K562 (cell line): ENCODE measurements at regions not wholly inside any gene's neighbourhood (a gene's known extent, or its start where the extent isn't known, plus 50 kb on each side); places are given as distances from the start of the nearest gene placed in this dataset.

Experiments
- EP300 ChIP-seq: IDR thresholded peaks from 2 replicates; pipeline ENCODE4 v1.6.1; 2012; ENCODE audit warnings: low read length, improper control_type of control experiment
- FOXK2 ChIP-seq, 2 experiments: fragments of 450-650 bp; IDR thresholded peaks in 1 of 2; conservative IDR thresholded peaks in 1 of 2; 2 replicates each; pipeline ENCODE4 v1.6.1; 2016; ENCODE audit warnings: low read depth in 2 of 2, mild to moderate bottlenecking in 1 of 2
- FOXM1 ChIP-seq, 2 experiments: fragments of 450-650 bp in 1 of 2; sonication (generic) in 1 of 2; formaldehyde crosslinking in 1 of 2; IDR thresholded peaks; 2 replicates each; pipeline versions ENCODE4 v1.6.1 to v1.9.0; 2017 to 2022; ENCODE audit warnings: low read depth in 2 of 2, mild to moderate bottlenecking in 2 of 2, missing genetic modification reagents in 1 of 2, moderate library complexity in 1 of 2
- HDAC2 ChIP-seq: fragments of 450-650 bp; IDR thresholded peaks from 2 replicates; pipeline ENCODE4 v1.6.1; 2016; ENCODE audit warnings: mild to moderate bottlenecking
- POLR3A ChIP-seq: IDR thresholded peaks from 2 replicates; pipeline ENCODE4 v1.6.1; 2011; ENCODE audit warnings: borderline replicate concordance, mild to moderate bottlenecking, moderate library complexity; ENCODE audit not compliant: insufficient read length, insufficient read depth; ENCODE audit errors: extremely low read depth
- YBX1 ChIP-seq: fragments of 450-650 bp; IDR thresholded peaks from 2 replicates; pipeline ENCODE4 v1.7.1; 2016; ENCODE audit warnings: mild to moderate bottlenecking
- ZBTB17 ChIP-seq: fragments of 450-650 bp; formaldehyde crosslinking; IDR thresholded peaks from 2 replicates; pipeline ENCODE4 v1.4.0; 2020; ENCODE audit warnings: mild to moderate bottlenecking
- ZNF696 ChIP-seq: fragments of 250-450 bp; sonication (Bioruptor Pico); conservative IDR thresholded peaks from 2 replicates; pipeline ENCODE4 v1.4.0; 2020; ENCODE audit warnings: mild to moderate bottlenecking, moderate library complexity
- TF ChIP-seq, protein P1 (sequence below): fragments of 200-800 bp; sonication (Bioruptor generic); IDR thresholded peaks from 2 replicates; pipeline ENCODE4 v1.6.1; 2016; ENCODE audit warnings: missing genetic modification characterization, missing compliant biosample characterization
- TF ChIP-seq, protein P2 (sequence below): sonication (generic); formaldehyde crosslinking; IDR thresholded peaks from 2 replicates; pipeline ENCODE4 v1.8.0; 2022; ENCODE audit warnings: mild to moderate bottlenecking, missing genetic modification reagents
- TF ChIP-seq, protein P3 (sequence below), 3 experiments: IDR thresholded peaks in 2 of 3; conservative IDR thresholded peaks in 1 of 3; 2 replicates each; pipeline ENCODE4 v1.5.1; 2011 to 2012; ENCODE audit warnings: low read length in 3 of 3, mild to moderate bottlenecking in 3 of 3, control low read depth in 2 of 3, improper control_type of control experiment in 1 of 3, inconsistent platforms in 1 of 3, low read depth in 1 of 3, mixed read lengths in 1 of 3, moderate library complexity in 1 of 3; ENCODE audit not compliant: insufficient read depth in 2 of 3

DNA sequence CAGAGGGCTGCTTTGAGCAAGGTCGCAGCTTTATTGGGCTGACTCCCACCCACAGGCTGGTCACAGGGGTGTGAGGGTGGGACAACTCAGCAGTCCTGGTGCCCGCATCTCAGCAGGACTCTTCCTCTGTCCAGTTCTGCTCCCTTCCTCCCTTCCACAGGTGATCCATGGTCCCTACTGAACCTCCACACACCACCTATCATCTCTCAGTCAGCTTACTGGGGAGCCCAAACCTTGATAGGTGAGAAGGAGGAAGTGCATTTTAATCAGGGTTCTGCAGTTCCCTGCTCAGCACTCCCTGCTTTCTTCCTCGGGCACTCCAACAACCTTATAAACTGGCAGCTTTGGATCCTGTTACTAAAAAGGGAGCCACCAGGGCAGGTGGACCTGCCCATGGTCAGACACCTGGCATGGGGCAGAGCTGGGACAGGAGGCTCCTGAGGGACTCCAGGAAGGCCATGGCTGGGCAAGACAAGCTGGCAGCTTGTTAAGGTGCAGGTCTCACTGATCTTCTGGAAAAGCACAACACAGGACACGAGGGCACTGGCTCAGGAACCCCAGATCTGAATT is 664.6 kb downstream of the BCL11B start:
- TF ChIP-seq, protein P1, sequence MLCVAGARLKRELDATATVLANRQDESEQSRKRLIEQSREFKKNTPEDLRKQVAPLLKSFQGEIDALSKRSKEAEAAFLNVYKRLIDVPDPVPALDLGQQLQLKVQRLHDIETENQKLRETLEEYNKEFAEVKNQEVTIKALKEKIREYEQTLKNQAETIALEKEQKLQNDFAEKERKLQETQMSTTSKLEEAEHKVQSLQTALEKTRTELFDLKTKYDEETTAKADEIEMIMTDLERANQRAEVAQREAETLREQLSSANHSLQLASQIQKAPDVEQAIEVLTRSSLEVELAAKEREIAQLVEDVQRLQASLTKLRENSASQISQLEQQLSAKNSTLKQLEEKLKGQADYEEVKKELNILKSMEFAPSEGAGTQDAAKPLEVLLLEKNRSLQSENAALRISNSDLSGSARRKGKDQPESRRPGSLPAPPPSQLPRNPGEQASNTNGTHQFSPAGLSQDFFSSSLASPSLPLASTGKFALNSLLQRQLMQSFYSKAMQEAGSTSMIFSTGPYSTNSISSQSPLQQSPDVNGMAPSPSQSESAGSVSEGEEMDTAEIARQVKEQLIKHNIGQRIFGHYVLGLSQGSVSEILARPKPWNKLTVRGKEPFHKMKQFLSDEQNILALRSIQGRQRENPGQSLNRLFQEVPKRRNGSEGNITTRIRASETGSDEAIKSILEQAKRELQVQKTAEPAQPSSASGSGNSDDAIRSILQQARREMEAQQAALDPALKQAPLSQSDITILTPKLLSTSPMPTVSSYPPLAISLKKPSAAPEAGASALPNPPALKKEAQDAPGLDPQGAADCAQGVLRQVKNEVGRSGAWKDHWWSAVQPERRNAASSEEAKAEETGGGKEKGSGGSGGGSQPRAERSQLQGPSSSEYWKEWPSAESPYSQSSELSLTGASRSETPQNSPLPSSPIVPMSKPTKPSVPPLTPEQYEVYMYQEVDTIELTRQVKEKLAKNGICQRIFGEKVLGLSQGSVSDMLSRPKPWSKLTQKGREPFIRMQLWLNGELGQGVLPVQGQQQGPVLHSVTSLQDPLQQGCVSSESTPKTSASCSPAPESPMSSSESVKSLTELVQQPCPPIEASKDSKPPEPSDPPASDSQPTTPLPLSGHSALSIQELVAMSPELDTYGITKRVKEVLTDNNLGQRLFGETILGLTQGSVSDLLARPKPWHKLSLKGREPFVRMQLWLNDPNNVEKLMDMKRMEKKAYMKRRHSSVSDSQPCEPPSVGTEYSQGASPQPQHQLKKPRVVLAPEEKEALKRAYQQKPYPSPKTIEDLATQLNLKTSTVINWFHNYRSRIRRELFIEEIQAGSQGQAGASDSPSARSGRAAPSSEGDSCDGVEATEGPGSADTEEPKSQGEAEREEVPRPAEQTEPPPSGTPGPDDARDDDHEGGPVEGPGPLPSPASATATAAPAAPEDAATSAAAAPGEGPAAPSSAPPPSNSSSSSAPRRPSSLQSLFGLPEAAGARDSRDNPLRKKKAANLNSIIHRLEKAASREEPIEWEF (CRISPR knock-in tag) = no peak
- no peak for TF ChIP-seq FOXM1 (IDR thresholded peaks at IDR 0.05; ENCODE audit: low read depth)
- no peak for TF ChIP-seq FOXM1 (CRISPR knock-in tag; IDR thresholded peaks at IDR 0.05; ENCODE audit: low read depth)
- no peak for TF ChIP-seq ZBTB17 (CRISPR knock-in tag)
- TF ChIP-seq, protein P2, sequence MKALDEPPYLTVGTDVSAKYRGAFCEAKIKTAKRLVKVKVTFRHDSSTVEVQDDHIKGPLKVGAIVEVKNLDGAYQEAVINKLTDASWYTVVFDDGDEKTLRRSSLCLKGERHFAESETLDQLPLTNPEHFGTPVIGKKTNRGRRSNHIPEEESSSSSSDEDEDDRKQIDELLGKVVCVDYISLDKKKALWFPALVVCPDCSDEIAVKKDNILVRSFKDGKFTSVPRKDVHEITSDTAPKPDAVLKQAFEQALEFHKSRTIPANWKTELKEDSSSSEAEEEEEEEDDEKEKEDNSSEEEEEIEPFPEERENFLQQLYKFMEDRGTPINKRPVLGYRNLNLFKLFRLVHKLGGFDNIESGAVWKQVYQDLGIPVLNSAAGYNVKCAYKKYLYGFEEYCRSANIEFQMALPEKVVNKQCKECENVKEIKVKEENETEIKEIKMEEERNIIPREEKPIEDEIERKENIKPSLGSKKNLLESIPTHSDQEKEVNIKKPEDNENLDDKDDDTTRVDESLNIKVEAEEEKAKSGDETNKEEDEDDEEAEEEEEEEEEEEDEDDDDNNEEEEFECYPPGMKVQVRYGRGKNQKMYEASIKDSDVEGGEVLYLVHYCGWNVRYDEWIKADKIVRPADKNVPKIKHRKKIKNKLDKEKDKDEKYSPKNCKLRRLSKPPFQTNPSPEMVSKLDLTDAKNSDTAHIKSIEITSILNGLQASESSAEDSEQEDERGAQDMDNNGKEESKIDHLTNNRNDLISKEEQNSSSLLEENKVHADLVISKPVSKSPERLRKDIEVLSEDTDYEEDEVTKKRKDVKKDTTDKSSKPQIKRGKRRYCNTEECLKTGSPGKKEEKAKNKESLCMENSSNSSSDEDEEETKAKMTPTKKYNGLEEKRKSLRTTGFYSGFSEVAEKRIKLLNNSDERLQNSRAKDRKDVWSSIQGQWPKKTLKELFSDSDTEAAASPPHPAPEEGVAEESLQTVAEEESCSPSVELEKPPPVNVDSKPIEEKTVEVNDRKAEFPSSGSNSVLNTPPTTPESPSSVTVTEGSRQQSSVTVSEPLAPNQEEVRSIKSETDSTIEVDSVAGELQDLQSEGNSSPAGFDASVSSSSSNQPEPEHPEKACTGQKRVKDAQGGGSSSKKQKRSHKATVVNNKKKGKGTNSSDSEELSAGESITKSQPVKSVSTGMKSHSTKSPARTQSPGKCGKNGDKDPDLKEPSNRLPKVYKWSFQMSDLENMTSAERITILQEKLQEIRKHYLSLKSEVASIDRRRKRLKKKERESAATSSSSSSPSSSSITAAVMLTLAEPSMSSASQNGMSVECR = no peak
- no peak for TF ChIP-seq HDAC2
- no peak for TF ChIP-seq FOXK2 (conservative IDR thresholded peaks at IDR 0.05 in 1 of 2, IDR thresholded peaks at IDR 0.05 in 1 of 2; ENCODE audit: low read depth in 2 of 2)
- TF ChIP-seq ZNF696 (CRISPR knock-in tag) = no peak
- no peak for TF ChIP-seq YBX1
- no peak for TF ChIP-seq POLR3A
- no peak for TF ChIP-seq EP300
- TF ChIP-seq, protein P3, sequence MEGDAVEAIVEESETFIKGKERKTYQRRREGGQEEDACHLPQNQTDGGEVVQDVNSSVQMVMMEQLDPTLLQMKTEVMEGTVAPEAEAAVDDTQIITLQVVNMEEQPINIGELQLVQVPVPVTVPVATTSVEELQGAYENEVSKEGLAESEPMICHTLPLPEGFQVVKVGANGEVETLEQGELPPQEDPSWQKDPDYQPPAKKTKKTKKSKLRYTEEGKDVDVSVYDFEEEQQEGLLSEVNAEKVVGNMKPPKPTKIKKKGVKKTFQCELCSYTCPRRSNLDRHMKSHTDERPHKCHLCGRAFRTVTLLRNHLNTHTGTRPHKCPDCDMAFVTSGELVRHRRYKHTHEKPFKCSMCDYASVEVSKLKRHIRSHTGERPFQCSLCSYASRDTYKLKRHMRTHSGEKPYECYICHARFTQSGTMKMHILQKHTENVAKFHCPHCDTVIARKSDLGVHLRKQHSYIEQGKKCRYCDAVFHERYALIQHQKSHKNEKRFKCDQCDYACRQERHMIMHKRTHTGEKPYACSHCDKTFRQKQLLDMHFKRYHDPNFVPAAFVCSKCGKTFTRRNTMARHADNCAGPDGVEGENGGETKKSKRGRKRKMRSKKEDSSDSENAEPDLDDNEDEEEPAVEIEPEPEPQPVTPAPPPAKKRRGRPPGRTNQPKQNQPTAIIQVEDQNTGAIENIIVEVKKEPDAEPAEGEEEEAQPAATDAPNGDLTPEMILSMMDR (IDR thresholded peaks at IDR 0.05 in 2 of 3, conservative IDR thresholded peaks at IDR 0.05 in 1 of 3; ENCODE audit: insufficient read depth in 2 of 3, low read depth in 1 of 3, low read length in 3 of 3) = no peak
